H1 (cell line): ENCODE measurements at regions not wholly inside any gene's neighbourhood (a gene's known extent, or its start where the extent isn't known, plus 50 kb on each side); places are given as distances from the start of the nearest gene placed in this dataset.
A peak's percentile ranks its signal among the peaks of the same experiment; 100 is the strongest.

Experiments used
- CTCF ChIA-PET: fragments of 300-600 bp; sonication (Branson Sonifier 250); formaldehyde crosslinking; loops from one replicate; lab custom pipeline; 2021; ENCODE audit not compliant: partially characterized antibody; lab: Charles Lee
- POLR2A ChIA-PET: fragments of 300-600 bp; sonication (Branson Sonifier 250); formaldehyde crosslinking; loops from one replicate; lab custom pipeline; 2021; ENCODE audit warnings: inconsistent platforms; ENCODE audit not compliant: partially characterized antibody; lab: Charles Lee
- DNase-seq, 2 experiments: peaks; one replicate each; pipeline versions ENCODE4 v3.0.0 to v3.0.0-alpha.2; 2010 to 2022; ENCODE audit warnings: low spot score in 2 of 2, low read depth in 1 of 2, mixed read lengths in 1 of 2
- FAIRE-seq: peaks from 2 replicates; lab custom pipeline; 2011; peaks lifted over from hg19 to GRCh38; lab: Jason Lieb, UNC
- H2AFZ ChIP-seq: 2 replicates; pipeline ENCODE4 v1.8.1; 2012; ENCODE audit warnings: low read length, inconsistent platforms
- H2AK5ac ChIP-seq: 2 replicates; pipeline ENCODE4 v1.6.1; 2013; ENCODE audit warnings: low read depth, low read length
- H2BK120ac ChIP-seq: replicated peaks from 2 replicates; pipeline ENCODE3; 2013; ENCODE audit warnings: low read depth, low read length, inconsistent platforms
- H2BK12ac ChIP-seq: 2 replicates; pipeline ENCODE4 v1.6.1; 2013; ENCODE audit warnings: low read depth, low read length
- H2BK15ac ChIP-seq: 2 replicates; pipeline ENCODE4 v1.6.1; 2013; ENCODE audit warnings: low read length
- H2BK20ac ChIP-seq: 2 replicates; pipeline ENCODE4 v1.6.1; 2013; ENCODE audit warnings: low read length
- H2BK5ac ChIP-seq: 2 replicates; pipeline ENCODE4 v1.6.1; 2013; ENCODE audit warnings: low read depth, low read length
- H3K14ac ChIP-seq: 2 replicates; pipeline ENCODE4 v1.6.1; 2013; ENCODE audit warnings: inconsistent platforms; ENCODE audit not compliant: insufficient read length
- H3K18ac ChIP-seq: 2 replicates; pipeline ENCODE4 v1.6.1; 2013; ENCODE audit warnings: low read length; ENCODE audit errors: extremely low read depth
- H3K23ac ChIP-seq: 2 replicates; pipeline ENCODE4 v1.6.1; 2013; ENCODE audit warnings: inconsistent platforms; ENCODE audit not compliant: insufficient read length
- H3K23me2 ChIP-seq: 2 replicates; pipeline ENCODE4 v1.6.1; 2013; ENCODE audit warnings: low read depth, low read length
- H3K27ac ChIP-seq: 2 replicates; pipeline ENCODE4 v1.6.1; 2011; ENCODE audit warnings: low read depth, low read length, inconsistent platforms
- H3K27me3 ChIP-seq, 4 experiments: replicated peaks in 1 of 4; 1 replicate in 1 of 4; 2 replicates in 3 of 4; pipeline versions ENCODE4 v1.6.1 to v1.8.1; 2011 to 2013; ENCODE audit warnings: low read length in 3 of 4, mild to moderate bottlenecking in 3 of 4, inconsistent platforms in 2 of 4, mixed read lengths in 2 of 4, moderate library complexity in 1 of 4; ENCODE audit not compliant: control insufficient read depth in 3 of 4, insufficient read depth in 3 of 4; ENCODE audit errors: extremely low read depth in 1 of 4
- H3K36me3 ChIP-seq, 4 experiments: 2 replicates each; pipeline versions ENCODE4 v1.6.1 to v1.8.1; 2011 to 2013; ENCODE audit warnings: mild to moderate bottlenecking in 4 of 4, low read length in 3 of 4, moderate library complexity in 2 of 4, control low read depth in 1 of 4, inconsistent platforms in 1 of 4; ENCODE audit not compliant: insufficient read depth in 4 of 4, control insufficient read depth in 2 of 4
- H3K4ac ChIP-seq: replicated peaks from 2 replicates; pipeline ENCODE3; 2013; ENCODE audit warnings: low read length, low read depth, mixed read lengths, inconsistent platforms; ENCODE audit not compliant: insufficient read length
- H3K4me1 ChIP-seq, 4 experiments: replicated peaks in 1 of 4; 1 replicate in 1 of 4; 2 replicates in 3 of 4; pipeline versions ENCODE4 v1.6.1 to v1.8.1; 2011 to 2013; ENCODE audit warnings: low read length in 3 of 4, inconsistent platforms in 2 of 4, mixed read lengths in 1 of 4; ENCODE audit not compliant: insufficient read depth in 4 of 4, control insufficient read depth in 3 of 4
- H3K4me2 ChIP-seq, 2 experiments: 2 replicates each; pipeline versions ENCODE4 v1.6.1 to v1.8.1; 2011 to 2013; ENCODE audit warnings: low read depth in 2 of 2, low read length in 2 of 2, control low read depth in 1 of 2, inconsistent platforms in 1 of 2, mild to moderate bottlenecking in 1 of 2; ENCODE audit not compliant: insufficient read depth in 1 of 2
- H3K4me3 ChIP-seq, 4 experiments: fragments of 200-600, 300-600 bp in 1 of 4; sonication (generic), shearing (Covaris generic), sonication (Bioruptor Twin) in 1 of 4; 2 replicates each; pipeline versions ENCODE4 v1.5.1 to v1.8.1; 2011 to 2016; ENCODE audit warnings: low read length in 4 of 4, low read depth in 3 of 4, control low read depth in 2 of 4, inconsistent platforms in 2 of 4, mild to moderate bottlenecking in 2 of 4, mixed read lengths in 1 of 4, moderate library complexity in 1 of 4; ENCODE audit not compliant: insufficient read depth in 2 of 4; ENCODE audit errors: extremely low read depth in 1 of 4
- H3K56ac ChIP-seq: replicated peaks from 2 replicates; pipeline ENCODE3; 2013; ENCODE audit warnings: low read depth, mild to moderate bottlenecking, mixed read lengths, low read length, inconsistent platforms; ENCODE audit not compliant: insufficient read length
- H3K79me1 ChIP-seq: 2 replicates; pipeline ENCODE4 v1.6.1; 2013; ENCODE audit warnings: low read depth, low read length, control low read depth
- H3K79me2 ChIP-seq, 2 experiments: 2 replicates each; pipeline versions ENCODE4 v1.6.1 to v1.8.1; 2012 to 2013; ENCODE audit warnings: low read length in 2 of 2, mild to moderate bottlenecking in 2 of 2, inconsistent platforms in 1 of 2; ENCODE audit not compliant: insufficient read depth in 2 of 2, control insufficient read depth in 1 of 2
- H3K9ac ChIP-seq, 4 experiments: replicated peaks in 1 of 4; 1 replicate in 1 of 4; 2 replicates in 3 of 4; pipeline versions ENCODE4 v1.6.1 to v1.8.1; 2011 to 2013; ENCODE audit warnings: low read depth in 3 of 4, low read length in 3 of 4, control low read depth in 2 of 4, mild to moderate bottlenecking in 2 of 4, moderate library complexity in 2 of 4, inconsistent platforms in 1 of 4; ENCODE audit errors: extremely low read depth in 1 of 4
- H3K9me3 ChIP-seq, 2 experiments: 2 replicates each; pipeline versions ENCODE4 v1.6.1 to v1.8.1; 2012 to 2013; ENCODE audit warnings: mild to moderate bottlenecking in 2 of 2, moderate library complexity in 2 of 2, control low read depth in 1 of 2, inconsistent platforms in 1 of 2, low read depth in 1 of 2, low read length in 1 of 2, mixed read lengths in 1 of 2; ENCODE audit not compliant: insufficient read depth in 2 of 2
- H4K20me1 ChIP-seq, 2 experiments: replicated peaks in 1 of 2; 2 replicates each; pipeline versions ENCODE3 to v1.8.1; 2011 to 2013; ENCODE audit warnings: inconsistent platforms in 2 of 2, low read length in 2 of 2, mild to moderate bottlenecking in 1 of 2; ENCODE audit not compliant: insufficient read depth in 2 of 2, control insufficient read depth in 1 of 2
- H4K5ac ChIP-seq: 2 replicates; pipeline ENCODE4 v1.6.1; 2013; ENCODE audit warnings: low read length, low read depth, mixed read lengths, inconsistent platforms; ENCODE audit not compliant: insufficient read length
- H4K8ac ChIP-seq: 2 replicates; pipeline ENCODE4 v1.8.0; 2013; ENCODE audit warnings: mild to moderate bottlenecking, moderate library complexity, low read length, inconsistent platforms; ENCODE audit not compliant: insufficient read depth; ENCODE audit errors: extremely low read depth
- H4K91ac ChIP-seq: replicated peaks from 2 replicates; pipeline ENCODE3; 2013; ENCODE audit warnings: low read length, mixed read lengths, inconsistent platforms; ENCODE audit not compliant: insufficient read length
- GTF2F1 ChIP-seq: IDR thresholded peaks from 2 replicates; pipeline ENCODE4 v1.6.1; 2012; ENCODE audit warnings: low read depth, low read length, improper control_type of control experiment, borderline replicate concordance
- RAD21 ChIP-seq, 2 experiments: IDR thresholded peaks in 1 of 2; conservative IDR thresholded peaks in 1 of 2; 2 replicates each; pipeline ENCODE4 v1.6.1; 2011; ENCODE audit warnings: low read depth in 2 of 2, low read length in 2 of 2, improper control_type of control experiment in 1 of 2, inconsistent platforms in 1 of 2, mild to moderate bottlenecking in 1 of 2, moderate library complexity in 1 of 2
- WGBS, 2 experiments: shearing (Covaris generic) in 1 of 2; methylation state at CpG; one replicate each; pipeline versions ENCODE4 v1.1.6 to v1.1.7; 2013 to 2015; ENCODE audit warnings: low lambda C conversion rate in 2 of 2, mixed read lengths in 2 of 2, inconsistent platforms in 1 of 2, low coverage in 1 of 2, missing lambda C conversion rate in 1 of 2; ENCODE audit not compliant: insufficient replicate concordance in 2 of 2, insufficient coverage in 1 of 2, insufficient read length in 1 of 2; ENCODE audit errors: extremely low coverage in 1 of 2, missing lambda C conversion rate in 1 of 2; 5-methylcytosine and 5-hydroxymethylcytosine counted together
- TF ChIP-seq, protein P1 (sequence below), 3 experiments: IDR thresholded peaks; 1 replicate in 2 of 3; 2 replicates in 1 of 3; pipeline versions ENCODE4 v1.5.1 to v1.6.1; 2011; ENCODE audit warnings: low read length in 3 of 3, mild to moderate bottlenecking in 3 of 3, inconsistent platforms in 2 of 3, low read depth in 1 of 3, moderate library complexity in 1 of 3; ENCODE audit not compliant: insufficient read depth in 1 of 3; ENCODE audit errors: control extremely low read depth in 1 of 3

DNA sequence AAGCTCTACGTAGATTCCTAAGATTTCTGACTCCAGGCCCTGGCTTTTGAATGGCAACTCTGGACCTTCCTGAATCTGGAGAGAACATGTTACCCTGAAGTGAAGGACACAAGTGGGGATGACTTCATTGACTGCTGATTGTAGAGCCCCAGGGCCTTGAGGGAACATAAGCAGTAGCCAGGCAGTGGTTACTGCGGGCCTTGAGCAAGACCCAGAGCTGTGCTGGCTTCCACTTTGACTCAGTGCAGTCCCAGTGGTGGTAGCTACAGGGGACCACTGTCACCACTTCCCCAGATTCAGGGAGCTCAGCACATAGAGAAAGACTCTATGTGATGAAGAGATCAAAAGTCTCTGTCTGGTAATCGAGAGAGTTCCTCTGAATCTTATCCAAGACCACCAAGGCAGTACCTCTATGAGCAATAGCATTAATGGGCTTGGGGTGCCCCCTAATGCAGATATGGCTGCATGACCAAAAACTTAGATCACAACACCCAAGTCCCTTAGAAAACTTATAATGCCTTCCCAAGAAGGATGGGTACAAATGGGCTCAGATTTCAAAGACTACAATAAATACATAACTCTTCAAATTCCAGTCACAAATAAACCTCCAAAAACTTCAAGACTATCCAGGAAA lies 1278.3 kb downstream of the AMY1C start:
- H2BK120ac ChIP-seq: no peak overlapping the region
- no peak overlapping the region for H2AFZ ChIP-seq
- no peak overlapping the region for H3K14ac ChIP-seq
- no peak overlapping the region for H3K18ac ChIP-seq
- 96% methylated on average over 3 of the region's 3 CpGs; no CpG with 5 or more reads in 1 of the 2 experiments for WGBS, 2 experiments
- no peak overlapping the region for H3K56ac ChIP-seq
- no peaks in the 10 kb centered on the region for H3K79me2 ChIP-seq
- H2BK12ac ChIP-seq: no peak overlapping the region
- FAIRE-seq (no peak), DNase-seq (peak in 1 of 2 experiments; percentile 45)
- H3K27ac ChIP-seq: no peak overlapping the region
- CTCF ChIA-PET: interaction anchor here (0.6 to 2.9 kb wide), 8 partner anchors 10 to 955 kb away, joined by 3 to 14 read pairs (median 4); no protein-coding TSS in a partner anchor
- H3K36me3 ChIP-seq: no peaks in the 10 kb centered on the region
- H3K4me2 ChIP-seq: no peak overlapping the region
- no peak overlapping the region for H2BK20ac ChIP-seq
- H3K4me3 ChIP-seq: no peak overlapping the region
- no peaks in the 10 kb centered on the region for H3K23me2 ChIP-seq
- TF ChIP-seq GTF2F1 (no peak), RAD21 (IDR thresholded peaks at IDR 0.05 in 1 of 2, conservative IDR thresholded peaks at IDR 0.05 in 1 of 2; ENCODE audit: low read depth in 2 of 2, low read length in 2 of 2) (peak; percentile 75 to 81)
- TF ChIP-seq, protein P1, sequence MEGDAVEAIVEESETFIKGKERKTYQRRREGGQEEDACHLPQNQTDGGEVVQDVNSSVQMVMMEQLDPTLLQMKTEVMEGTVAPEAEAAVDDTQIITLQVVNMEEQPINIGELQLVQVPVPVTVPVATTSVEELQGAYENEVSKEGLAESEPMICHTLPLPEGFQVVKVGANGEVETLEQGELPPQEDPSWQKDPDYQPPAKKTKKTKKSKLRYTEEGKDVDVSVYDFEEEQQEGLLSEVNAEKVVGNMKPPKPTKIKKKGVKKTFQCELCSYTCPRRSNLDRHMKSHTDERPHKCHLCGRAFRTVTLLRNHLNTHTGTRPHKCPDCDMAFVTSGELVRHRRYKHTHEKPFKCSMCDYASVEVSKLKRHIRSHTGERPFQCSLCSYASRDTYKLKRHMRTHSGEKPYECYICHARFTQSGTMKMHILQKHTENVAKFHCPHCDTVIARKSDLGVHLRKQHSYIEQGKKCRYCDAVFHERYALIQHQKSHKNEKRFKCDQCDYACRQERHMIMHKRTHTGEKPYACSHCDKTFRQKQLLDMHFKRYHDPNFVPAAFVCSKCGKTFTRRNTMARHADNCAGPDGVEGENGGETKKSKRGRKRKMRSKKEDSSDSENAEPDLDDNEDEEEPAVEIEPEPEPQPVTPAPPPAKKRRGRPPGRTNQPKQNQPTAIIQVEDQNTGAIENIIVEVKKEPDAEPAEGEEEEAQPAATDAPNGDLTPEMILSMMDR (IDR thresholded peaks at IDR 0.05; ENCODE audit: control extremely low read depth in 1 of 3, insufficient read depth in 1 of 3, low read depth in 1 of 3, low read length in 3 of 3): peak in 2 of 3 experiments; percentile 28 to 46; a peak in 2 of 4 replicates
- TF ChIP-seq, all 59 proteins: peak for 2
- H2AK5ac ChIP-seq: no peak overlapping the region
- no peak overlapping the region for H4K8ac ChIP-seq
- H2BK15ac ChIP-seq: no peak overlapping the region
- POLR2A ChIA-PET: no interaction called here
- H3K4ac ChIP-seq: no peak overlapping the region
- no peak overlapping the region for H4K5ac ChIP-seq
- no peak overlapping the region for H3K23ac ChIP-seq
- H3K9ac ChIP-seq: no peak overlapping the region
- no peaks in the 10 kb centered on the region for H3K9me3 ChIP-seq
- no peaks in the 10 kb centered on the region for H4K20me1 ChIP-seq
- H2BK5ac ChIP-seq: no peak overlapping the region
- no peaks in the 10 kb centered on the region for H3K27me3 ChIP-seq
- H3K4me1 ChIP-seq: no peaks in the 10 kb centered on the region
- H4K91ac ChIP-seq: no peak overlapping the region
- no peaks in the 10 kb centered on the region for H3K79me1 ChIP-seq
